ENCODE measurements at regions not wholly inside any gene's neighbourhood (a gene's known extent, or its start where the extent isn't known, plus 50 kb on each side); places are given as distances from the start of the nearest gene placed in this dataset.

DNA sequence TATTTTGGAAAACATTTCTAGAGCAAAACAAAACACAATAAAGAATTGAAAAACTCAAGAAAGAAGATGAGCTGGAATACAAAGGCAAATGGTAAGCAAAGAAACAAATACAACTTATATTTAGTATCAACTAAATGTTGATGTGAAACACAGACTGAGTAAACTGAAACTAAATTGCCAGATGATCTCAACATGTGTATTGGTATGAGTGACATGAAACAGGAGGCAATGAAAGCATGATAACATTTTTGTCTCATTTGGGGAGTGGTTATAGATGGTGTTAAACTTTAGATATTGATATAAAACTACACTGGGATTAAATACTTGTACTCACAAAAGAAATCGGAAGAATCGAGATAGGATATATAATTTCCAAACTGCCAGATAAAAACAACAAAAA, 805.6 kb upstream of the CXADR start:
- TF ChIP-seq POLR2AphosphoS5 (IDR thresholded peaks at IDR 0.05; ENCODE audit: borderline replicate concordance, low read depth, low read length) (no peak), EZH2 (IDR thresholded peaks at IDR 0.05) (no peak)

All from SK-N-MC (cell line).